ENCODE measurements at regions not wholly inside any gene's neighbourhood (a gene's known extent, or its start where the extent isn't known, plus 50 kb on each side); places are given as distances from the start of the nearest gene placed in this dataset.

GRCh38 chr7:36001546-36001945 is 151.5 kb upstream of the EEPD1 start:
- no peaks in the 10 kb centered on the region for H3K4me1 Mint-ChIP-seq
- H3K9me3 Mint-ChIP-seq: no peaks in the 10 kb centered on the region
- H3K4me3 Mint-ChIP-seq: no peak overlapping the region
- no peaks in the 10 kb centered on the region for H3K36me3 Mint-ChIP-seq (ENCODE audit: low read depth)
- H3K27ac Mint-ChIP-seq: no peak overlapping the region
- no peaks in the 10 kb centered on the region for H3K27me3 Mint-ChIP-seq
- ATAC-seq (replicated peaks): no peak

GRCh38 chr7:36002900-36003299 is 150.2 kb upstream of the EEPD1 start:
- ATAC-seq (replicated peaks): no peak
- no peaks in the 10 kb centered on the region for H3K4me1 Mint-ChIP-seq
- H3K4me3 Mint-ChIP-seq: no peak overlapping the region
- H3K27me3 Mint-ChIP-seq: no peaks in the 10 kb centered on the region
- H3K9me3 Mint-ChIP-seq: no peaks in the 10 kb centered on the region
- no peaks in the 10 kb centered on the region for H3K36me3 Mint-ChIP-seq (ENCODE audit: low read depth)
- H3K27ac Mint-ChIP-seq: no peak overlapping the region

GRCh38 chr7:36003343-36003742 is 149.7 kb upstream of the EEPD1 start:
- H3K4me1 Mint-ChIP-seq: no peaks in the 10 kb centered on the region
- no peak overlapping the region for H3K4me3 Mint-ChIP-seq
- no peak for ATAC-seq (replicated peaks)
- no peaks in the 10 kb centered on the region for H3K36me3 Mint-ChIP-seq (ENCODE audit: low read depth)
- no peaks in the 10 kb centered on the region for H3K27me3 Mint-ChIP-seq
- H3K27ac Mint-ChIP-seq: no peak overlapping the region
- H3K9me3 Mint-ChIP-seq: no peaks in the 10 kb centered on the region

GRCh38 chr7:36005293-36005692 is 147.8 kb upstream of the EEPD1 start:
- peak; percentile 47 for ATAC-seq (replicated peaks)
- Mint-ChIP-seq H3K27ac (no peak overlapping the region), H3K27me3 (no peaks in the 10 kb centered on the region), H3K36me3 (ENCODE audit: low read depth) (no peaks in the 10 kb centered on the region), H3K4me1 (no peaks in the 10 kb centered on the region), H3K9me3 (no peaks in the 10 kb centered on the region), H3K4me3 (no peak overlapping the region)

GRCh38 chr7:36005876-36006275 is 147.2 kb upstream of the EEPD1 start:
- H3K27me3 Mint-ChIP-seq: no peaks in the 10 kb centered on the region
- H3K4me1 Mint-ChIP-seq: no peaks in the 10 kb centered on the region
- no peaks in the 10 kb centered on the region for H3K9me3 Mint-ChIP-seq
- H3K4me3 Mint-ChIP-seq: no peak overlapping the region
- H3K36me3 Mint-ChIP-seq (ENCODE audit: low read depth): no peaks in the 10 kb centered on the region
- no peak overlapping the region for H3K27ac Mint-ChIP-seq
- no peak for ATAC-seq (replicated peaks)

GRCh38 chr7:36006636-36007229 is 146.3 kb upstream of the EEPD1 start:
- no peak for ATAC-seq (replicated peaks)
- Mint-ChIP-seq H3K27ac (no peak overlapping the region), H3K27me3 (no peaks in the 10 kb centered on the region), H3K4me3 (no peak overlapping the region), H3K9me3 (no peaks in the 10 kb centered on the region), H3K4me1 (no peaks in the 10 kb centered on the region), H3K36me3 (ENCODE audit: low read depth) (no peaks in the 10 kb centered on the region)

- ATAC-seq (replicated peaks): no peak
- no peak overlapping the region for H3K4me3 Mint-ChIP-seq
- no peak overlapping the region for H3K27ac Mint-ChIP-seq
These were observed 142.1 kb upstream of the EEPD1 start for GRCh38 chr7:36010656-36011587.

GRCh38 chr7:36011588-36011965 is 141.5 kb upstream of the EEPD1 start:
- H3K4me1 Mint-ChIP-seq: no peaks in the 10 kb centered on the region
- no peak overlapping the region for H3K4me3 Mint-ChIP-seq
- no peaks in the 10 kb centered on the region for H3K9me3 Mint-ChIP-seq
- no peaks in the 10 kb centered on the region for H3K27me3 Mint-ChIP-seq
- ATAC-seq (replicated peaks): no peak
- H3K36me3 Mint-ChIP-seq (ENCODE audit: low read depth): no peaks in the 10 kb centered on the region
- H3K27ac Mint-ChIP-seq: no peak overlapping the region

More at GRCh38 chr7:36010656-36011587, 142.1 kb upstream of the EEPD1 start:
- Mint-ChIP-seq H3K9me3 (no peaks in the 10 kb centered on the region), H3K27me3 (no peaks in the 10 kb centered on the region), H3K4me1 (no peaks in the 10 kb centered on the region), H3K36me3 (ENCODE audit: low read depth) (no peaks in the 10 kb centered on the region)

- Mint-ChIP-seq H3K4me1 (no peaks in the 10 kb centered on the region), H3K27me3 (no peaks in the 10 kb centered on the region), H3K36me3 (ENCODE audit: low read depth) (no peaks in the 10 kb centered on the region), H3K27ac (no peak overlapping the region), H3K4me3 (no peak overlapping the region), H3K9me3 (no peaks in the 10 kb centered on the region)
- ATAC-seq (replicated peaks): no peak
These were observed 139.6 kb upstream of the EEPD1 start for GRCh38 chr7:36013246-36014014.

GRCh38 chr7:36014961-36015360 is 138.1 kb upstream of the EEPD1 start:
- no peak for ATAC-seq (replicated peaks)
- H3K9me3 Mint-ChIP-seq: no peaks in the 10 kb centered on the region
- no peak overlapping the region for H3K4me3 Mint-ChIP-seq
- H3K4me1 Mint-ChIP-seq: no peaks in the 10 kb centered on the region
- no peaks in the 10 kb centered on the region for H3K36me3 Mint-ChIP-seq (ENCODE audit: low read depth)
- H3K27ac Mint-ChIP-seq: no peak overlapping the region
- no peaks in the 10 kb centered on the region for H3K27me3 Mint-ChIP-seq

GRCh38 chr7:36015733-36016132 is 137.3 kb upstream of the EEPD1 start:
- H3K9me3 Mint-ChIP-seq: no peaks in the 10 kb centered on the region

GRCh38 chr7:36016648-36017047 is 136.4 kb upstream of the EEPD1 start:
- Mint-ChIP-seq H3K4me1 (no peaks in the 10 kb centered on the region), H3K27me3 (no peaks in the 10 kb centered on the region), H3K36me3 (ENCODE audit: low read depth) (no peaks in the 10 kb centered on the region), H3K4me3 (no peak overlapping the region), H3K9me3 (no peaks in the 10 kb centered on the region), H3K27ac (no peak overlapping the region)
- no peak for ATAC-seq (replicated peaks)

More at GRCh38 chr7:36015733-36016132, 137.3 kb upstream of the EEPD1 start:
- Mint-ChIP-seq H3K4me1 (no peaks in the 10 kb centered on the region), H3K27me3 (no peaks in the 10 kb centered on the region), H3K27ac (no peak overlapping the region), H3K4me3 (no peak overlapping the region), H3K36me3 (ENCODE audit: low read depth) (no peaks in the 10 kb centered on the region)
- no peak for ATAC-seq (replicated peaks)

- H3K27me3 Mint-ChIP-seq: no peaks in the 10 kb centered on the region
- no peak overlapping the region for H3K27ac Mint-ChIP-seq
- H3K4me3 Mint-ChIP-seq: no peak overlapping the region
- no peaks in the 10 kb centered on the region for H3K9me3 Mint-ChIP-seq
- ATAC-seq (replicated peaks): no peak
- no peaks in the 10 kb centered on the region for H3K36me3 Mint-ChIP-seq (ENCODE audit: low read depth)
- no peaks in the 10 kb centered on the region for H3K4me1 Mint-ChIP-seq
These were observed 135.9 kb upstream of the EEPD1 start for GRCh38 chr7:36017111-36017510.

- H3K27ac Mint-ChIP-seq: peak overlapping the region; percentile 25
- no peaks in the 10 kb centered on the region for H3K9me3 Mint-ChIP-seq
- no peaks in the 10 kb centered on the region for H3K4me1 Mint-ChIP-seq
- no peaks in the 10 kb centered on the region for H3K27me3 Mint-ChIP-seq
- no peak for ATAC-seq (replicated peaks)
- no peak overlapping the region for H3K4me3 Mint-ChIP-seq
- H3K36me3 Mint-ChIP-seq (ENCODE audit: low read depth): no peaks in the 10 kb centered on the region
These were observed 134.1 kb upstream of the EEPD1 start for GRCh38 chr7:36018816-36019484.

All from activated T-helper 17 cell treated with anti-CD3 and anti-CD28 coated beads, Interleukin-2, amount 50 U/mL, for 72 hours (primary cell).